ENCODE measurements at regions not wholly inside any gene's neighbourhood (a gene's known extent, or its start where the extent isn't known, plus 50 kb on each side); places are given as distances from the start of the nearest gene placed in this dataset.

DNA sequence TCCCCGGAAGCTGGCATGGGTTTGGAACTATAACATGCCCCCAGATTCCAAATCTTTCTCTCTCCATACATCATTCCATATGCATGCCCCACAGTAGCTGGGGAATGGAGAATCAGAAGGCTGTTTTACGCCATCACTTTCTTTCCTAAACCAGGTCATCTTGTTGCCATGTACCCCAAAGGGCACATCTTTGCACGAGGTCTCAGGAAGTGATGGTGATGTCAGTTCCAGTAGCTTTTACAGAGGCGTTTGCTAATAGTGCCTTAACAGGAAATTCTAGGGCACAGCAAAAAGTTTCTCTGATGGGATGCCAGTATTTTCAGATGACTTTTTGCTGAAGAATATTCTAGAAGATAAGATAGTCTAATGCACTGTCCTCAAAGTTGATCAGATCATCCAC is 241.5 kb downstream of the MAF start:
- DNase-seq, result no peak
- in situ Hi-C loops (cut with MboI; ENCODE audit: low pct_unique_long_range_greater_than_20kb, low sequenced_read_pairs), result no loop called here

DNA sequence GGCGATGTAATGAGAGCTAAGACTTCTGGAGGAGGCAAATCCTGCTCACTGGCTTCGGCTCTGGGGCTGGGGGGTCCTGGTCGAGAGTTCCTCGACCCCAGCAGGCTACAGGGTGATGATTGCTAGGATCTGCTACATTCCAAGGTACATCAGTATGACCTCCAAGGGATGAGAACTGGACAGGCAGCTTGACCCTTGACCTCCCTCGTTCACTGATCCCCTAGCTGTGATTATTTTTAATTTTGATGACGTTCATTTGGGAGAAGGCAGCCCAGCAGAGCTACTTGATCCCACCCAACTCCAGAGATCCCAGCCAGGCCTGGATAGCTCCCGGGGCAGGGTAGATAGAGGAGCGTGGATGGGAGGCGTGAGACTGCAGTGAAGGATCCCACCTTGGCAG is 242.3 kb downstream of the MAF start:
- in situ Hi-C loops (cut with MboI; ENCODE audit: low pct_unique_long_range_greater_than_20kb, low sequenced_read_pairs), result no loop called here
- no peak for DNase-seq

DNA sequence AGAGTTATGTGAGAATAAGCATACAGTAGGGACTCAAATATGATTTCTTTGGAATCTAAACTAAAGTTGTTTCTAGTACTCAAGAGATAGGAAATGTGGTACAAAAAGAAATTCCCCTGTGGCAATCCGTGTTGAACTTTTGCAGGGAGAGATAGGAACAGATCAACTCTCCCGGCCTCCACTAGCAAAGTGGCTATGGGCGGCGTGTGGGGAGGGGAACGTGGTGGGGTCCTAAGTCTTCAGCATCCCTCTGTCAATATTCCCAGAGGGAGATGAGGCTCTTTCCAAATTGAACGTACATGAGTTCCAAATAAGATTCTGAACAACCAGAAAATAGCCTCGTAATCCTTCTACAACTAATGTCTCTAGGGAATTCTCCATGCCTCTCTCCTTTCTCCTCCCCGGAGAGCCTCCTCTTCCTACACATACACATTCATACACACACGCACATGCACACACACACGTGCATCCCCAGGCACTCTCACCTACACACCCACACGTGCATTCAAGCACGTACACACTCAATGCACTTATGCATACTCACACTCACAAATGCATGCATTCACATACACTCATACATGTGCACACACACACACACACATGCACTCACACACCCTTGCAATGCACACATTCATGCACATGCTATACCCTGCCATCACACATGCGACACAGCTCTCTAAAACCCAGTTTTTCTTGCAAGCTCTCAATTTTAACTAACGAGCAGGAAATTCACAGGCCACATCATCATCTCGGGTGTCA is 244.8 kb downstream of the MAF start:
- no peak for DNase-seq
- in situ Hi-C loops (cut with MboI; ENCODE audit: low pct_unique_long_range_greater_than_20kb, low sequenced_read_pairs), result no loop called here

DNA sequence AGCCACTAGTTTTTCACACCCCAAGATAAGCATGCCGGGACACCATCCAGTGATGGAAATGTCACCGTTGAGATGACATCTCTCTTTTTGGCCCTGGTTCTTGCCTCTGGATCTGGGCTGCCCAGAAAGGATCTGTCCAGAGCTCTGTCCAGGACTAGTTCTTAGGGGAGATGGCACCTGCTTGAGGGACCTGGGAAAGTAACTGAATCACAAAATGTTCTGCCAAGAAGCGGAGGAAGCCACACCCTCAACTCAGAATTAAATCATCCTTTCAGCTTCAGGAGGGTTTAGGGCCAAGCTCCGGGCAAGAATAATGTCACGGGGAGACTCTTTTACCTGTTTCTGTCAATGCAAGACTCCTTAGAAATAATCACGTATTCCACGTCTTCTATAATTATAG is 248.6 kb downstream of the MAF start:
- no peak for DNase-seq
- in situ Hi-C loops (cut with MboI; ENCODE audit: low pct_unique_long_range_greater_than_20kb, low sequenced_read_pairs), result no loop called here

DNA sequence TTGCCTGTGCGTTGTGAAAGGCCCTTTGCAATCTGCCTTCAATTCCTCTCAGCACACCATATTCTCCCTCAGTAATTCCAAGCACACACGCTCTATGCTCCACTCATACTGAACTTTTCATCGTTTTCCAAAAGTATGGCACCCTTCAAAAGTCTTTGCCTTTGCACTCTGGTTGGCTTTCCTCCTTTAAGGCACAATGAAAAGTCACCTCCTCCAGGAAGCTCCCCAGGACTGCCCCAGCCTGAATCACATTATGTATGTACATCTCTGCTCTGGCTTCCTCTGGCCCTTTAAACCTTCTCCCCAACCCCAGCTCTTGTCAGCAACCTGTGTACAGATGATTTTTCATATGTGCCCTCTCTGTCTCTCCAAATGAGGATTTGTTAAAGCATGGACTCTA is 250.7 kb downstream of the MAF start:
- DNase-seq, result no peak
- in situ Hi-C loops (cut with MboI; ENCODE audit: low pct_unique_long_range_greater_than_20kb, low sequenced_read_pairs), result no loop called here

DNA sequence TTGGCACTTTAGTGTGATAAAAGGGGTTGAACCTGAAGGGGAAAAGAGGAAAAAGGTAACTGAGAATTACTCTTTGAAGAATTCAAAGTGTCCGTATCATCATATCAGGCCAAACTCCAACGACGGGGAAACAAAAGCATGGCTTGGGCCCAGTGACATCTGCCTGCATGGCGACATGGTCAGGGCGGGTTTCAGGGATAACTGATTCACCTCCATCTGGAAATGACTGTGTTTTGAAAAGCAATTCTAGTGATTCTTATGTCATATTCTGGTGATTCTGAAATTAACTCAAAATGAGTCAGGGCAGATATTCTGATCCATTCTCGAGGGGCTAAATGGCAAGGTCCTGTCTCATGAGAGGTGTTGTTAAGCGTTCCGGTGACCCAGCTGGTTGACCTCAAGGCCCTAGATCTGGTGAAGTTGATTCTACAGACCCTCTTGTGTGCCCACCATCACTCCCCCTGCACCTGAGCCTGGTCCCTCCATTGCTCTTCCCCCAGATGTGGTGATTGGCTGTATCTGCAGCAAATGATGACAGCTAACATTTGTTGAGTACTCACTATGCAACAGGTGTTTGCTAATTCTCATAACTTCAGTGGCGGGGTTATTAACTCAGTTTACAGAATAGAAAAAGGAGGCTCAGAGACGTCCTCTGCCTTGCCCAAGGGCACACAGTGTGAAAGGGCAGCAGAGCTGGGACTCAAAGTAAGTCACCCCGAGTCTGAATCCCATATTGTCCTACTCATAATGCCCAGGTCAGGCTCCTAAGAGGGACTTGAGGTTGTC is 251.8 kb downstream of the MAF start:
- DNase-seq, result no peak
- in situ Hi-C loops (cut with MboI; ENCODE audit: low pct_unique_long_range_greater_than_20kb, low sequenced_read_pairs), result no loop called here

DNA sequence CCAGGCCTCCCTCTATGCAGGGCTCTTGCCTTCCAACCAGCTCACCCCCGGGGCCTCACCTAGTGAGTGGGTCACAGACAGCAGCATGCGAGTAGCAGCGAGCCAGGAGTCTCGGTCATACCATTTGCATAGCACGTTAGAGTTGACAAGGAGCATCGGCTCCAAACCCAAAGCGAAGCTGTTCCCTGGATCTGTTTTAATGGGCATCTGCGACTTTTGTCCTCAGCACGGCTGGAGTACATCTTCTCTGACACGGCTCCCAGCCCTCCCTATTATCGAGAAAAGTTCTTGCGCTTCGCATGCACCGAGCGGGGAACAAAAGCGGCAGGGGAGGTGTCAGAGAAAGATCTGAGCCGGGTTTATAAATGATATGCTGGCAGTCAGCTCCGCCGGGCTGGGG is 253.3 kb downstream of the MAF start:
- in situ Hi-C loops (cut with MboI; ENCODE audit: low pct_unique_long_range_greater_than_20kb, low sequenced_read_pairs), result no loop called here
- DNase-seq, result no peak

DNA sequence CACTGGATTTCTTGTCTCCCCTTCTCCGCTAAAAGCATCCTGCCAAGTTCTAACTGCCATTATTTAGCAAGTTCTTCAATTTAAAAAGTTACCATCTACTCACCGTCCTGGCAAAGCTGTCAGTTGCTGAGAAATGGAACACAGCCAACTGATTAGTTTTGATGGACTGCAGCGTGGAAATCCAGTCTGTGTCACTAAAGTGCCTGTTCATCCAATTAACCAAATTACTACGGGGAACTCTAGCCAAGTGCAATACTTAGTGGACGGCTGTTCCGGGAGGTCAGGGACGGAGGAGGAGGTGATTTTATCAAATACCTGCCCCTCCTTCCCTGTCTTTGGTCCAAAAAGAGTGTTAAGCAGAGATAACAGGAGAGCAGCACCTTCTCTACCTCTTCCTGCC is 260.7 kb downstream of the MAF start:
- DNase-seq, result no peak
- in situ Hi-C loops (cut with MboI; ENCODE audit: low pct_unique_long_range_greater_than_20kb, low sequenced_read_pairs), result no loop called here

DNA sequence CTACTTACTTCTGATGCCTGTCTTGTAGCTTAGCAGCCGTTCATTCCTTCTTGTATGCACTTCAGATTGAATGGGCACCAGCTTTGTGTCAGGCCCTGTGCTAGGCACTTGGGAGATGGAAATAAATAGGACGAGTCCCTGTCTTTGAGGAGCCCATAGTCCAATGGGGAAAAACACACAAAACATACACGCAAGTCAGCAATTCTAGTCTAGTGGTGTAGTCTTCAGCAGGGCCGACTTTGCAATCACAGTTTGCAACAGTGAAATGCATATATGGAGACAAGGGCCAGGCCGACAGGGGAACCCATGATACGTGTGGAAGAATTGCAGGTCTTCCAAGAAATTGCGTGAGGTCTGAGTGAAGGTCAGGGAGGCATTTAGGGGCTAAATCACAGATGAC is 262.6 kb downstream of the MAF start:
- in situ Hi-C loops (cut with MboI; ENCODE audit: low pct_unique_long_range_greater_than_20kb, low sequenced_read_pairs), result no loop called here
- DNase-seq, result no peak

DNA sequence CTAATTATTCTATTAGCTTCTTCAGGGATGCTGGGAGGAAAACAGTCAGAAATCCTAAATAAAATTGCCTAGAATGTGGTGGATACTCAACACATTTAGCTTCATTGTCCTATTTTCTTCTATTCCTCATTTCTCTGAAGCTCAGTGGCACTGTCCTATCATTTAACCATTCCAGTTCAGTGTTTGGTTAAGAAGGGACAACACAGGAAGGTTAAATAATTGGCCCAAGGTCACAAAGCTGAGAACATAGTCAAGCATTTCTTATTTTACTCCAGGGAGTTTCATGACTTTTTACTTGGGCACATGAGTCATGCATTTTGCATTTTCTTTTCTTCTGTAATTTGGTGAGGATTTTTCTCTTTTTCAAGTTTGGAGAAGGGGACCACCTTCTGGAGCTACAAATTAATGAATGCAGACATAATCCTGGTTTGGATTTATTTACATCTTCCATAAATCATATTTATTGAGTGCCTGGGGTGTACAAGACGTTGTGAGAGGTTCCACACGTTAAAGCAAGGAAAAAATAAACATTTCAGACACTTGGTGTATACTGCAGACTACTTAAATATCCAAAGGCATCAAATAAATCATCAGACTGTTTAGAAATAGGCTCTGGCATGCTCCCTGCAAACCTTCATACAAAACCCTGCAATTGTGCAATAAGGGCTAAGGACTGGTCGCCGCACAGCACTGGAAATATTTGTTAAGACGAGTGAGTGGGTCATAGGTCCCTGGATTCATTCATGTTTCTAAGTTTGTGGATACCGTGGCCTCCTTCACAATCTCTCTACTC is 263.9 kb downstream of the MAF start:
- DNase-seq, result no peak
- in situ Hi-C loops (cut with MboI; ENCODE audit: low pct_unique_long_range_greater_than_20kb, low sequenced_read_pairs), result no loop called here

DNA sequence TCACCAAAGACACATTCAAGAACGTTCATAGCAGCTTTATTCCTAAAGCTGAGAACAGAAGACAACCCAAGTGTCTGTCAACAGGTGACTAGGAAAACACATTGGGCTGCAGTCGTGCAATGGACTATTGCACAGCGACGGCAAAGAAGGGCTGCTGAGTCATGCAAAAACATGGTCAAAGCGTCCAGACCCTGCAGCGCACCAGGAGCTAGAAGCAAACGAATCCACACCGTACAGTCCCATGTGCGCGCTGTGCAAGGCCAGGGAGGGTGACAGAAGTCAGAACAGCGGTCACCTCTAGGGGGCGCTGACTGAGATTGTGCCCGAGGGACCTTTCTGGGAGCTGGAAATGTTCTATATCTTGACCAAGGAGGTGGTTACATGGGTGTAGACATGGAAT is 266.4 kb downstream of the MAF start:
- in situ Hi-C loops (cut with MboI; ENCODE audit: low pct_unique_long_range_greater_than_20kb, low sequenced_read_pairs), result no loop called here
- peak; percentile 10 for DNase-seq

DNA sequence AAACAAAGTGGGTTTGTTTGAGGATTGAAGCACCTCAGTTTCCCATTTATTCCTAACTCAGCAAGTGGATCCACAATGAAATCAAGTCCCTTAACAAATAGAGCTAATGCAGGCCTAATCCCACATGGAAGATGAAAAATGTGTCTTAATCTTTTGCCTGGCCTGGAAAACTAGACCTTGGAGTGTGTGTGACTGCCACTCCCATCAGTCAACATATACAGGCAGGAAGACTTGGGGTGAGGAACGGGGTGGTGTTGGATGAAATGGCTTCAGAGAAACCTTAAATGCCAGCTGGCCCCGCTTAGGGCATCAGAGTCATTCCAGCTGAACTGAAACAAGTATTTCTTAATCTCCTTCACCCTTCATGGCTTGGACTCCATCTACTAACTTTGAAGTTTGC is 269.5 kb downstream of the MAF start:
- no peak for DNase-seq
- in situ Hi-C loops (cut with MboI; ENCODE audit: low pct_unique_long_range_greater_than_20kb, low sequenced_read_pairs), result no loop called here

DNA sequence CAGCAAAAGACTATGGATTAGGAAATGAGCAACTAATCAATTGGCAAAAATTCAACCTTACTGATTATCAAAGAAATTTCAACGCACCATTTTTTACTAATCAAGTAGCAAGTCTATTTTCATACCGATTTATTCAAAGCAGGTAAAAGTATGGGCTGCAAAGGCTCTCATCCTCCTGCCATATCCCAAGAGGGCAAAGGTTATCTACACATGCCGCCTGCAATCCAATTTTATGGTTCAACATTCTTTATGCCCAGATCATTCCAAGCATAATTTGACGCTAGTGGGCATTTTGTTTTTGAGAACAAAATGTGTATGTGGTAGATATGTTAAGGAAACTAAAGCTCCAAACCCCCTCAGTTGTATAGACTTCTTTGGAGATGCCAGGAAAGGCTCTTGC is 270.6 kb downstream of the MAF start:
- in situ Hi-C loops (cut with MboI; ENCODE audit: low pct_unique_long_range_greater_than_20kb, low sequenced_read_pairs), result no loop called here
- DNase-seq, result no peak

DNA sequence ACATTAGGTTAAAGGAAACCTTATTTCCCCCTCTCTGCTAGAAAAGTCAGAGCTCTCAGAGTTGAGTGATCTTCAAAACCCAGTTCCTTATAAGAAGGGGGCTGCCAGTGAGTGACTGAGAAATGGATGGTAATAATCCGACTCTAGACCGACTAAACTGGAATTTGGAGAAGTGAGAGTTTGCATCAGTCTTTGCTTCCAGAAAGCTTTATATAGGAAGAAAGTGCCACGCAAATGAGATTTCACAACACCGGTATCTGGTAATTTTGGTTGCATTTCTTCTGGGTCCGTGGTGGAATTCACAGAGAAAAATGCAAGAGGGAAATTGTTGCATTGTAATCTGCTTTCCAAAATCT is 271.4 kb downstream of the MAF start:
- in situ Hi-C loops (cut with MboI; ENCODE audit: low pct_unique_long_range_greater_than_20kb, low sequenced_read_pairs), result no loop called here
- no peak for DNase-seq

DNA sequence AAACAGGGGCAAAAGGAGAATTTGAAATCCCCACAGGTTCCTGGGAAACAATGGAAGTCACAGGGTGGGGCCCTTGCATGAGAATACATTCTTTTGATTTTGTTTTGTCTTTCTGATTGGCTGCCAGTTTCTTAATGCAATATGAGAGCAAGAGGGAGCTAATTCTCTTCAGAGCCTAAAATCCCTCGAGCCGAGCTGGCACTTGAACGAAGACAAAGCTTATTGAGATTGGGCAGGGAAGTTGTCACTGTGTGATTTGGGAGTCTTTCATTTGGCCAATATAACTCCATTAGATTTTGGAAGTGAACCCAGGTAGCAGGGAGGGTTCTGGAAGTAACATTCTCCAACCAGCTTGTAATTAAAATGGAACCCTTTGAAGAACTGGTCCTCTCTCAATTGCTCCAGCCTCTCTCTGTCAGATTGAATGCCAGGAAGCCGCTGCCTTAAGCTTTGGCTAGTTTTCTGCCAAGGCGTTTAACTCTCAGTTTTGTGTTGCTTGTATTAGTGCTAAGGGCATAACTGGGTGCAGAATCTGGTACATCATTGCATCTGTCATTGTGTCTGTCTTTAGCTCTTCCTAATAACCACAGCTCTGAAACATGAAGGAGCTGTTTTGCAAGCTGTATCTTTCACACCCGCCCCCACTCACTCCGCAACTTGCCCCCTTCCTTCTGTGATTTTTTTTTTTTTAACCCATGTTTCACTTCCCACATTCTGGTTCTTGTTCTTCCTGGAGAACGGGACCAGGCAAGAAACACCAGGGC is 272.0 kb downstream of the MAF start:
- in situ Hi-C loops (cut with MboI; ENCODE audit: low pct_unique_long_range_greater_than_20kb, low sequenced_read_pairs), result no loop called here

DNA sequence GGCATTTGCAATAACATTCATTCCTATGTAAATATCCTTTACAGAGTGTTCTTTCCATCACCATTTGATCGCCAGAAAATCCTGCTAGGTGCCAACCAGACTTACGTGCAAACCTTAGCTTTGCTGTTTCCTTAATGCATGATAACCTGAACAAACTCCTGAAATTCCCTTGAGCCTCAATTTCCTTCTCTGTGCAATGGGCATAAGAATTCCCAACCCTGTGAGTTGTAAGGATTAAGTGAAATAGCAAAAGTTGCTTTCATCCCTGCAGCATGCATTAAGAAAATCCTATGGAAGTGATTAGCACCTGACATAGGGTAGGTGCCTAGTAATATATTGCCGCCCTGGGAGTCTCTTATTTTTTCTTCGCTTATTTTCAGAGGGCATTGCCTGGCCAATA is 272.7 kb downstream of the MAF start:
- no peak for DNase-seq

More for the DNA sequence above, 272.0 kb downstream of the MAF start:
- no peak for DNase-seq

DNA sequence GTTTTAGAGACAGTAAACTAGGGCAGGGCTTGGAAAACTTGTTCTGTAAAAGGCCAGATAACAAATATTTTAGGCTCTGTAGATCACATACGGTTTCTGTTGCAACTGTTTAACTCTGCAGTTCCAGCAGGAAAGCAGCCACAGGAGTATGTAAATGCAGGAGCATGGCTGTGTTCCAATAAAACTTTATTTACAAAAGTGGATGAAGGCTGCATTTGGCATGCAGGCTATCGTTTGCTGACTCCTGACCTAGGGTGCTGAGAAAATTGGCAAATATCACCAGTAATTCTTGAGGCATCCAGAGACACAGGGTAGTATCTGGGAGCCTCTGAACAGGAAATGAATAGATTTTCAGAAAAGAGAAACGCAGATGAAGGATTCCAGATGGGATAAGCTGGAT is 274.0 kb downstream of the MAF start:
- in situ Hi-C loops (cut with MboI; ENCODE audit: low pct_unique_long_range_greater_than_20kb, low sequenced_read_pairs), result no loop called here

More for the DNA sequence above, 272.7 kb downstream of the MAF start:
- in situ Hi-C loops (cut with MboI; ENCODE audit: low pct_unique_long_range_greater_than_20kb, low sequenced_read_pairs), result no loop called here

DNA sequence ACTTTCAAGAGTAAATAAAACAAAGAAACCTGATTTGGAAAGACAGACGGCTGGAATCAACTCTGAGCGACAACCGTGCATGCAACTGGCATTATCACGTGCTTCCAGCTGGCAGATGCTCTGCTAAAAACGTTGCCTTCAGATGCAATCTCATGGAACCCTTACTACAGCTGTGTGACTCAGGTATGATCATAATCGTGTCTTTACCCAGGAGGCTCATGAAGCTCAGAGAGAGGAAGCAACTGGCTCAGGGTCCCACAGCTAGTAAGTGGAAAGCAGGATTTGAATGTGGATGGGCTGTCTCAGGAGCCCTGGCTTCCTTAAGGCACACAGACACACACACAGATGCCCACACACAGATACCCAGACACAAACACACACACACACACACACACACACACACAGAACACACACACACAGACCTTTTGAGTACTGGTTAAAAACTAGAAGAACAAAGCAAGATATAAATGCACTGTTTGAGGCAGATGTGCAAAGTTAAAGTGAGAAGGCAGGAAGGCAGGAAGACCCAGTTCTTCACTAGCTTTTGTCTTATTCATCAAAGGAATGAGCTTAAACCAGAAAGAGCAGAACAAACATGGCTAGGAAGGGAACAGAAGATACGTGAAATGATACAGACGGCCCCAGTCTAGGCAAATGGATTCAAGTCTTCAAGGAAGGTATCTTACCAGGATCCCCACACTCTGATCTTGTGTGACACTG is 275.2 kb downstream of the MAF start:
- in situ Hi-C loops (cut with MboI; ENCODE audit: low pct_unique_long_range_greater_than_20kb, low sequenced_read_pairs), result no loop called here
- DNase-seq, result no peak

More for the DNA sequence above, 274.0 kb downstream of the MAF start:
- no peak for DNase-seq

DNA sequence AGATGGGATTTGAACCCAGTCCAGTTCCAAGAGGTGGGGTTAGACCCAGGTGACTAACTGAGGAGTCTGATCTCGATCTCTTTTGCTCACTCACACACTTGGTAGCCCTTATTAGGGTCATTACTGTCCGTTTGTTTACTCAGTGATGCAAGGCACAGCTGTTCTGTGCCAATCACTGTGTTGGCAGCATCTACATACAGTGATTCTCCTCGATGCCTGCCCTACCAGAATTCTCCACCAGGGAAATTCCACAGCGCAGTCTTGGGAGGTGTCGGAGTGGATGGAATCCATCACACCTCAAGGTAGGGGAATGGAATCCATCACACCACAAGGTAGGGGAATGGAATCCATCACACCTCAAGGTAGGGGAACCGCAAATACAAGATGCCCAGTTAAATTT is 279.6 kb downstream of the MAF start:
- DNase-seq, result no peak
- in situ Hi-C loops (cut with MboI; ENCODE audit: low pct_unique_long_range_greater_than_20kb, low sequenced_read_pairs), result no loop called here
